HepG2 (cell line): ENCODE measurements at regions not wholly inside any gene's neighbourhood (a gene's known extent, or its start where the extent isn't known, plus 50 kb on each side); places are given as distances from the start of the nearest gene placed in this dataset.

ENCODE experiments used
- ATAC-seq: fragments of 200-7000 bp; cut with Tn5 transposase; 3 replicates; pipeline ENCODE4 v1.9.1; 2020; ENCODE audit warnings: mild to moderate bottlenecking, moderate library complexity
- BruUV-seq: library from RNA; stranded (reverse); fragments of 400-500 nt; replicated peaks from 2 replicates; lab custom pipeline; 2021; lab: Mats Ljungman, UMichigan
- CTCF ChIA-PET: fragments of 300-600 bp; formaldehyde crosslinking; extraction: SDS; loops from one replicate; lab custom pipeline; 2021; ENCODE audit warnings: low total read pairs, inconsistent platforms, low intra/inter-chr PET ratio; lab: Yijun Ruan, JAX
- POLR2A ChIA-PET: fragments of 350-600 bp; sonication (Branson Sonifier 250); formaldehyde crosslinking; loops from one replicate; lab custom pipeline; 2020; ENCODE audit warnings: antibody characterized with exemption, inconsistent platforms; lab: Yijun Ruan, JAX
- DNase-seq: peaks from one replicate; pipeline ENCODE4 v3.0.0-alpha.2; 2015; ENCODE audit warnings: low spot score
- FAIRE-seq: peaks from 3 replicates; lab custom pipeline; 2011; peaks lifted over from hg19 to GRCh38; lab: Jason Lieb, UNC
- H2AFZ ChIP-seq: one replicate; pipeline ENCODE4 v1.6.1; 2011; ENCODE audit warnings: low read length, inconsistent platforms
- H3K27ac ChIP-seq: fragments of 300-600 bp; 3 replicates; pipeline ENCODE4 v1.8.0; 2011; ENCODE audit warnings: mixed run types, mild to moderate bottlenecking, mixed read lengths, low read length, inconsistent platforms; ENCODE audit not compliant: insufficient read depth; ENCODE audit errors: extremely low read length
- H3K27me3 ChIP-seq, 2 experiments: fragments of 200-600 bp in 1 of 2; 2 replicates in 1 of 2; 3 replicates in 1 of 2; pipeline versions ENCODE4 v1.6.0 to v1.8.0; 2011; ENCODE audit warnings: low read length in 2 of 2, mild to moderate bottlenecking in 2 of 2, moderate library complexity in 2 of 2, inconsistent platforms in 1 of 2; ENCODE audit not compliant: insufficient read depth in 2 of 2, control insufficient read depth in 1 of 2
- H3K36me3 ChIP-seq, 2 experiments: fragments of 200-600 bp in 1 of 2; replicated peaks in 1 of 2; 2 replicates in 1 of 2; 3 replicates in 1 of 2; pipeline versions ENCODE4 v1.5.1 to v1.8.0; 2011; ENCODE audit warnings: low read length in 2 of 2, inconsistent platforms in 1 of 2; ENCODE audit not compliant: insufficient read depth in 2 of 2, control insufficient read depth in 1 of 2
- H3K4me1 ChIP-seq: 2 replicates; pipeline ENCODE4 v1.5.1; 2012; ENCODE audit warnings: low read length, inconsistent platforms; ENCODE audit not compliant: insufficient read depth
- H3K4me2 ChIP-seq: 2 replicates; pipeline ENCODE4 v1.6.0; 2011; ENCODE audit warnings: low read depth, low read length, inconsistent platforms
- H3K4me3 ChIP-seq, 3 experiments: fragments of 200-600 bp in 1 of 3; sonication (generic), shearing (Covaris generic) in 1 of 3; replicated peaks in 1 of 3; 2 replicates each; pipeline ENCODE4 v1.5.1; 2011 to 2016; ENCODE audit warnings: low read length in 3 of 3, inconsistent platforms in 2 of 3, low read depth in 2 of 3, mild to moderate bottlenecking in 2 of 3, control low read depth in 1 of 3, mixed read lengths in 1 of 3; ENCODE audit not compliant: insufficient read depth in 1 of 3
- H3K79me2 ChIP-seq: one replicate; pipeline ENCODE4 v1.6.1; 2011; ENCODE audit warnings: low read length, inconsistent platforms; ENCODE audit not compliant: insufficient read depth
- H3K9ac ChIP-seq: 2 replicates; pipeline ENCODE4 v1.6.0; 2011; ENCODE audit warnings: mild to moderate bottlenecking, low read depth, low read length, inconsistent platforms; ENCODE audit not compliant: insufficient read depth
- H3K9me3 ChIP-seq: 2 replicates; pipeline ENCODE4 v1.5.1; 2012; ENCODE audit warnings: mild to moderate bottlenecking, low read length
- H4K20me1 ChIP-seq: 2 replicates; pipeline ENCODE4 v1.6.0; 2011; ENCODE audit warnings: inconsistent platforms, mild to moderate bottlenecking, low read length, moderate library complexity; ENCODE audit not compliant: insufficient read depth
- HNRNPK ChIP-seq: fragments of 200-400 bp; formaldehyde crosslinking; IDR thresholded peaks from 2 replicates; pipeline ENCODE4 v1.6.1; 2018; ENCODE audit warnings: low read length, low read depth, moderate library complexity, mild to moderate bottlenecking; ENCODE audit not compliant: poor library complexity, severe bottlenecking
- KLF16 ChIP-seq, 2 experiments: sonication (generic) in 1 of 2; formaldehyde crosslinking in 1 of 2; IDR thresholded peaks; 2 replicates each; pipeline versions ENCODE4 v1.6.1 to v1.8.0; 2016 to 2023; ENCODE audit warnings: missing genetic modification reagents in 2 of 2, missing compliant biosample characterization in 1 of 2
- MLXIP ChIP-seq: sonication (generic); formaldehyde crosslinking; IDR thresholded peaks from 2 replicates; pipeline ENCODE4 v1.9.0; 2021; ENCODE audit warnings: missing genetic modification reagents, borderline replicate concordance
- MTERF4 ChIP-seq: sonication (generic); formaldehyde crosslinking; IDR thresholded peaks from 2 replicates; pipeline ENCODE4 v1.8.0; 2023; ENCODE audit warnings: mild to moderate bottlenecking, missing genetic modification reagents
- NFYC ChIP-seq: IDR thresholded peaks from 2 replicates; pipeline ENCODE4 v1.6.1; 2016; ENCODE audit warnings: missing genetic modification reagents, missing compliant biosample characterization
- RFX3 ChIP-seq: IDR thresholded peaks from 2 replicates; pipeline ENCODE4 v1.6.1; 2016; ENCODE audit warnings: missing biosample characterization, missing genetic modification reagents
- TRIM22 ChIP-seq: fragments of 450-650 bp; IDR thresholded peaks from 2 replicates; pipeline ENCODE4 v1.6.1; 2017
- ZNF136 ChIP-seq: sonication (generic); formaldehyde crosslinking; IDR thresholded peaks from 2 replicates; pipeline ENCODE4 v1.8.1; 2022; ENCODE audit warnings: low read depth, mild to moderate bottlenecking, moderate library complexity, missing genetic modification reagents
- ZNF878 ChIP-seq: sonication (generic); formaldehyde crosslinking; IDR thresholded peaks from 2 replicates; pipeline ENCODE4 v1.8.1; 2023; ENCODE audit warnings: mild to moderate bottlenecking, missing genetic modification reagents, moderate library complexity
- ZSCAN30 ChIP-seq: sonication (generic); formaldehyde crosslinking; IDR thresholded peaks from 2 replicates; pipeline ENCODE4 v1.5.0; 2020; ENCODE audit warnings: mild to moderate bottlenecking, missing genetic modification reagents
- WGBS: methylation state at CpG from one replicate; pipeline ENCODE4 v1.1.6; 2017; ENCODE audit warnings: low lambda C conversion rate; 5-methylcytosine and 5-hydroxymethylcytosine counted together
- in situ Hi-C: cut with HindIII; loops from 2 replicates; pipeline ENCODE4 v1.10.0; 2017; ENCODE audit warnings: low pct_unique_long_range_greater_than_20kb; ENCODE audit not compliant: extremely low pct_ligation_motif_present
- intact Hi-C: fragments of 100-400 bp; cut with micrococcal nuclease; formaldehyde crosslinking; loops from one replicate; pipeline ENCODE4 v1.10.0; 2022; ENCODE audit not compliant: unreplicated experiment

GRCh38 chr4:96162636-96163035, 322.7 kb downstream of the PDHA2 start:
- Histone ChIP-seq H3K36me3 (no peaks in the 10 kb centered on the region), H3K27ac (no peak overlapping the region), H3K4me2 (no peak overlapping the region), H3K9me3 (no peaks in the 10 kb centered on the region), H3K4me1 (no peaks in the 10 kb centered on the region), H2AFZ (no peak overlapping the region), H3K79me2 (no peaks in the 10 kb centered on the region), H3K27me3 (no peaks in the 10 kb centered on the region), H3K9ac (no peak overlapping the region), H4K20me1 (no peaks in the 10 kb centered on the region), H3K4me3 (no peak overlapping the region)
- ChIA-PET POLR2A (no interaction called here), CTCF (no interaction called here)
- DNase-seq (no peak), FAIRE-seq (no peak), ATAC-seq (no peak)
- TF ChIP-seq ZSCAN30 (no peak), NFYC (CRISPR knock-in tag) (no peak)
- BruUV-seq, result no TSS peak
- 0% methylated on average over 1 of the region's 1 CpG for WGBS
- intact Hi-C loops, result no loop called here
- in situ Hi-C loops, result no loop called here

- DNase-seq (no peak), ATAC-seq (no peak), FAIRE-seq (no peak)
- intact Hi-C loops (no loop called here), in situ Hi-C loops (no loop called here)
- Histone ChIP-seq H3K9ac (no peak overlapping the region), H3K36me3 (no peaks in the 10 kb centered on the region), H3K4me2 (no peak overlapping the region), H3K9me3 (no peaks in the 10 kb centered on the region), H3K79me2 (no peaks in the 10 kb centered on the region), H3K27ac (no peak overlapping the region), H3K4me1 (no peaks in the 10 kb centered on the region), H4K20me1 (no peaks in the 10 kb centered on the region), H2AFZ (no peak overlapping the region), H3K27me3 (no peaks in the 10 kb centered on the region), H3K4me3 (no peak overlapping the region)
- 2% methylated on average over 3 of the region's 3 CpGs for WGBS
- POLR2A ChIA-PET, result no interaction called here
- BruUV-seq, result no TSS peak
- CTCF ChIA-PET, result no interaction called here
- TF ChIP-seq MLXIP (CRISPR knock-in tag), result no peak
- TF ChIP-seq HNRNPK, result no peak
- no peak for TF ChIP-seq ZNF878 (CRISPR knock-in tag)
- no peak for TF ChIP-seq KLF16 (CRISPR knock-in tag; IDR thresholded peaks at IDR 0.05)
- no peak for TF ChIP-seq RFX3 (CRISPR knock-in tag)
- no peak for TF ChIP-seq MTERF4 (CRISPR knock-in tag)
- no peak for TF ChIP-seq TRIM22
- TF ChIP-seq ZNF136 (CRISPR knock-in tag), result no peak
These were observed 325.0 kb downstream of the PDHA2 start for GRCh38 chr4:96164814-96165351.
